Trophoblast cell (in vitro differentiated cells and primary cell): ENCODE measurements at regions not wholly inside any gene's neighbourhood (a gene's known extent, or its start where the extent isn't known, plus 50 kb on each side); places are given as distances from the start of the nearest gene placed in this dataset.
A peak's percentile ranks its signal among the peaks of the same experiment; 100 is the strongest.

Experiments used
- DNase-seq, 2 donors: peaks; one replicate each; pipeline ENCODE4 v3.0.0-alpha.2; 2016
- H2AFZ ChIP-seq: 2 replicates; pipeline ENCODE4 v1.6.1; 2013; ENCODE audit warnings: low read length, moderate library complexity, mild to moderate bottlenecking; ENCODE audit not compliant: insufficient read depth, poor library complexity
- H2AK5ac ChIP-seq: 2 replicates; pipeline ENCODE4 v1.6.1; 2013; ENCODE audit warnings: mild to moderate bottlenecking, low read length
- H2BK120ac ChIP-seq: 2 replicates; pipeline ENCODE4 v1.6.1; 2013; ENCODE audit warnings: low read length, mild to moderate bottlenecking, moderate library complexity; ENCODE audit not compliant: insufficient read depth, poor library complexity
- H2BK12ac ChIP-seq: 2 replicates; pipeline ENCODE4 v1.6.1; 2013; ENCODE audit warnings: mild to moderate bottlenecking, low read length, moderate library complexity
- H2BK5ac ChIP-seq: 2 replicates; pipeline ENCODE4 v1.6.1; 2013; ENCODE audit warnings: low read length, low read depth, moderate library complexity, mild to moderate bottlenecking; ENCODE audit not compliant: poor library complexity
- H3K14ac ChIP-seq: 2 replicates; pipeline ENCODE4 v1.6.1; 2013; ENCODE audit warnings: mild to moderate bottlenecking, low read length
- H3K18ac ChIP-seq: 2 replicates; pipeline ENCODE4 v1.6.1; 2013; ENCODE audit warnings: mild to moderate bottlenecking, low read length
- H3K23ac ChIP-seq: 2 replicates; pipeline ENCODE4 v1.6.1; 2013; ENCODE audit warnings: low read length
- H3K27ac ChIP-seq: 2 replicates; pipeline ENCODE4 v1.5.1; 2013; ENCODE audit warnings: low read depth, mild to moderate bottlenecking, inconsistent platforms, low read length, moderate library complexity
- H3K27me3 ChIP-seq: 2 replicates; pipeline ENCODE4 v1.6.1; 2013; ENCODE audit warnings: inconsistent platforms, mild to moderate bottlenecking, low read length, moderate library complexity; ENCODE audit not compliant: insufficient read depth
- H3K36me3 ChIP-seq, 2 experiments: 1 replicate in 1 of 2; 2 replicates in 1 of 2; pipeline ENCODE4 v1.6.1; 2013; ENCODE audit warnings: low read length in 2 of 2, mild to moderate bottlenecking in 2 of 2, moderate library complexity in 1 of 2; ENCODE audit not compliant: insufficient read depth in 2 of 2, control insufficient read depth in 1 of 2
- H3K4ac ChIP-seq: 2 replicates; pipeline ENCODE4 v1.6.1; 2013; ENCODE audit warnings: low read depth, mild to moderate bottlenecking, low read length, moderate library complexity
- H3K4me1 ChIP-seq, 2 experiments: 1 replicate in 1 of 2; 2 replicates in 1 of 2; pipeline ENCODE4 v1.6.1; 2013; ENCODE audit warnings: low read length in 2 of 2, mild to moderate bottlenecking in 2 of 2, moderate library complexity in 1 of 2; ENCODE audit not compliant: insufficient read depth in 2 of 2, control insufficient read depth in 1 of 2
- H3K4me2 ChIP-seq: 2 replicates; pipeline ENCODE4 v1.6.1; 2013; ENCODE audit warnings: inconsistent platforms, mild to moderate bottlenecking, low read length, moderate library complexity
- H3K4me3 ChIP-seq: 2 replicates; pipeline ENCODE4 v1.5.1; 2013; ENCODE audit warnings: mild to moderate bottlenecking, low read depth, low read length, inconsistent platforms
- H3K79me1 ChIP-seq: one replicate; pipeline ENCODE4 v1.6.1; 2013; ENCODE audit warnings: low read length
- H3K79me2 ChIP-seq: 2 replicates; pipeline ENCODE4 v1.6.1; 2013; ENCODE audit warnings: low read length, mild to moderate bottlenecking; ENCODE audit not compliant: control insufficient read depth, insufficient read depth, poor library complexity
- H3K9ac ChIP-seq: 2 replicates; pipeline ENCODE4 v1.6.1; 2013; ENCODE audit warnings: mild to moderate bottlenecking, low read length
- H3K9me3 ChIP-seq: 2 replicates; pipeline ENCODE4 v1.6.1; 2013; ENCODE audit warnings: low read depth, mild to moderate bottlenecking, control low read depth, inconsistent platforms, low read length; ENCODE audit not compliant: insufficient read depth
- H4K12ac ChIP-seq: 2 replicates; pipeline ENCODE4 v1.6.1; 2013; ENCODE audit warnings: low read depth, mild to moderate bottlenecking, low read length, moderate library complexity
- H4K8ac ChIP-seq: 2 replicates; pipeline ENCODE4 v1.6.1; 2013; ENCODE audit warnings: low read depth, mild to moderate bottlenecking, low read length, moderate library complexity
- H4K91ac ChIP-seq: one replicate; pipeline ENCODE4 v1.6.1; 2013; ENCODE audit warnings: low read depth, mild to moderate bottlenecking, low read length, moderate library complexity
- WGBS: extraction: QIAGEN DNeasy Blood & Tissue Kit; methylation state at CpG from one replicate; pipeline ENCODE4 v1.1.7; 2013; ENCODE audit warnings: missing lambda C conversion rate; ENCODE audit not compliant: insufficient read length, insufficient coverage; ENCODE audit errors: extremely low coverage; 5-methylcytosine and 5-hydroxymethylcytosine counted together

GRCh38 chrX:69226459-69227158, 61.4 kb upstream of the PJA1 start:
- Histone ChIP-seq H2BK120ac (no peak overlapping the region), H2AFZ (no peak overlapping the region), H4K91ac (no peak overlapping the region), H3K9ac (no peak overlapping the region), H3K14ac (no peak overlapping the region), H2BK12ac (no peak overlapping the region), H3K79me1 (no peaks in the 10 kb centered on the region), H3K79me2 (no peaks in the 10 kb centered on the region), H3K27me3 (no peaks in the 10 kb centered on the region), H3K23ac (no peak overlapping the region), H3K4me2 (no peak overlapping the region), H3K4me1 (peaks cover 3 to 6% of the 10 kb centered on the region in 2 experiments), H4K12ac (no peak overlapping the region), H2AK5ac (no peak overlapping the region), H3K18ac (no peak overlapping the region), H3K36me3 (no peaks in the 10 kb centered on the region), H3K4me3 (no peak overlapping the region), H3K4ac (no peak overlapping the region), H4K8ac (no peak overlapping the region), H3K27ac (no peak overlapping the region), H3K9me3 (no peaks in the 10 kb centered on the region), H2BK5ac (no peak overlapping the region)
- no peak for DNase-seq
- WGBS, result no CpG with 5 or more reads among the region's 9 CpGs

- H2BK5ac ChIP-seq, result no peak overlapping the region
- no CpG with 5 or more reads among the region's 12 CpGs for WGBS
- H2BK120ac ChIP-seq, result no peak overlapping the region
- H3K9me3 ChIP-seq, result no peaks in the 10 kb centered on the region
- no peak overlapping the region for H2AFZ ChIP-seq
- H3K4me1 ChIP-seq, result peaks cover 3 to 6% of the 10 kb centered on the region in 2 experiments
- H3K9ac ChIP-seq, result no peak overlapping the region
- no peaks in the 10 kb centered on the region for H3K79me2 ChIP-seq
- H3K36me3 ChIP-seq, result no peaks in the 10 kb centered on the region
- DNase-seq, result peak; percentile 10 to 73
- no peak overlapping the region for H3K23ac ChIP-seq
- peak overlapping the region; percentile 14 for H4K91ac ChIP-seq
- no peak overlapping the region for H3K18ac ChIP-seq
- no peaks in the 10 kb centered on the region for H3K79me1 ChIP-seq
- no peak overlapping the region for H3K4ac ChIP-seq
- peak overlapping the region; percentile 54 for H4K12ac ChIP-seq
- peak overlapping the region; percentile 49 for H2BK12ac ChIP-seq
- H3K4me2 ChIP-seq, result peak overlapping the region; percentile 34
- no peak overlapping the region for H3K4me3 ChIP-seq
- no peak overlapping the region for H3K14ac ChIP-seq
- no peaks in the 10 kb centered on the region for H3K27me3 ChIP-seq
- no peak overlapping the region for H3K27ac ChIP-seq
- H2AK5ac ChIP-seq, result peak overlapping the region; percentile 29
- no peak overlapping the region for H4K8ac ChIP-seq
Observed at GRCh38 chrX:69222103-69223090, 57.1 kb upstream of the PJA1 start.

GRCh38 chrX:69221239-69222102, 56.2 kb upstream of the PJA1 start:
- H4K12ac ChIP-seq, result no peak overlapping the region
- no peak overlapping the region for H3K14ac ChIP-seq
- H4K91ac ChIP-seq, result peak overlapping the region; percentile 14
- DNase-seq, result no peak
- H3K9ac ChIP-seq, result no peak overlapping the region
- no peak overlapping the region for H2BK12ac ChIP-seq
- no peak overlapping the region for H3K23ac ChIP-seq
- no peak overlapping the region for H2AFZ ChIP-seq
- H3K79me2 ChIP-seq, result no peaks in the 10 kb centered on the region
- H2BK120ac ChIP-seq, result no peak overlapping the region
- WGBS, result no CpG with 5 or more reads among the region's 38 CpGs
- H3K27ac ChIP-seq, result no peak overlapping the region
- H3K18ac ChIP-seq, result no peak overlapping the region
- no peak overlapping the region for H2BK5ac ChIP-seq
- H3K4me2 ChIP-seq, result peak overlapping the region; percentile 34
- H3K79me1 ChIP-seq, result no peaks in the 10 kb centered on the region
- H3K4ac ChIP-seq, result no peak overlapping the region
- no peaks in the 10 kb centered on the region for H3K36me3 ChIP-seq
- H2AK5ac ChIP-seq, result no peak overlapping the region
- H4K8ac ChIP-seq, result no peak overlapping the region
- H3K4me1 ChIP-seq, result peaks cover 3 to 6% of the 10 kb centered on the region in 2 experiments
- no peaks in the 10 kb centered on the region for H3K9me3 ChIP-seq
- no peaks in the 10 kb centered on the region for H3K27me3 ChIP-seq
- H3K4me3 ChIP-seq, result no peak overlapping the region

GRCh38 chrX:69218407-69218997, 53.2 kb upstream of the PJA1 start:
- Histone ChIP-seq H3K79me2 (no peaks in the 10 kb centered on the region), H2AFZ (no peak overlapping the region), H3K4me3 (no peak overlapping the region), H3K23ac (no peak overlapping the region), H3K36me3 (no peaks in the 10 kb centered on the region), H3K4me1 (peaks cover 3 to 6% of the 10 kb centered on the region in 2 experiments), H3K79me1 (no peaks in the 10 kb centered on the region), H3K14ac (no peak overlapping the region), H3K4me2 (no peak overlapping the region), H4K8ac (no peak overlapping the region), H4K91ac (no peak overlapping the region), H3K4ac (no peak overlapping the region), H3K18ac (no peak overlapping the region), H4K12ac (no peak overlapping the region), H3K27ac (no peak overlapping the region), H2BK120ac (no peak overlapping the region), H3K27me3 (no peaks in the 10 kb centered on the region), H3K9me3 (no peaks in the 10 kb centered on the region), H2AK5ac (no peak overlapping the region), H3K9ac (no peak overlapping the region), H2BK12ac (no peak overlapping the region), H2BK5ac (no peak overlapping the region)
- peak in 1 of 2 donors; percentile 15 for DNase-seq
- WGBS, result no CpG with 5 or more reads among the region's 2 CpGs
